SU-DHL-6 (cell line): ENCODE measurements at regions not wholly inside any gene's neighbourhood (a gene's known extent, or its start where the extent isn't known, plus 50 kb on each side); places are given as distances from the start of the nearest gene placed in this dataset.

Source experiments
- H2AFZ ChIP-seq: fragments of 200-600 bp; sonication (generic); 2 replicates; pipeline ENCODE4 v1.6.1; 2014; ENCODE audit warnings: low read depth, mild to moderate bottlenecking, moderate library complexity, mixed read lengths, antibody characterized with exemption, low read length; ENCODE audit not compliant: severe bottlenecking
- H3F3A ChIP-seq: fragments of 200-600 bp; shearing (Covaris generic); 2 replicates; pipeline ENCODE4 v1.6.0; 2016; ENCODE audit warnings: antibody characterized with exemption, mild to moderate bottlenecking; ENCODE audit not compliant: insufficient read depth
- H3K27ac ChIP-seq: fragments of 200-600 bp; sonication (generic); 2 replicates; pipeline ENCODE4 v1.5.1; 2016; ENCODE audit warnings: low read depth, mild to moderate bottlenecking, low read length, moderate library complexity, mixed read lengths
- H3K27me3 ChIP-seq: fragments of 200-600 bp; sonication (generic), shearing (Covaris generic); 2 replicates; pipeline ENCODE4 v1.6.0; 2014; ENCODE audit warnings: mild to moderate bottlenecking, low read length
- H3K36me3 ChIP-seq: fragments of 200-600 bp; sonication (generic); 2 replicates; pipeline ENCODE4 v1.6.1; 2014; ENCODE audit warnings: mild to moderate bottlenecking, low read length, mixed read lengths
- H3K4me2 ChIP-seq: fragments of 300-600, 200-600 bp; shearing (Covaris generic), sonication (generic); 2 replicates; pipeline ENCODE4 v1.6.0; 2014; ENCODE audit warnings: low read length, low read depth, mild to moderate bottlenecking; ENCODE audit not compliant: poor library complexity, severe bottlenecking
- H3K4me3 ChIP-seq: fragments of 200-600 bp; sonication (generic); 2 replicates; pipeline ENCODE4 v1.5.1; 2014; ENCODE audit warnings: antibody characterized with exemption, low read length, mild to moderate bottlenecking, mixed read lengths; ENCODE audit not compliant: insufficient read depth, poor library complexity, severe bottlenecking
- H3K79me2 ChIP-seq: fragments of 200-600 bp; sonication (generic); 2 replicates; pipeline ENCODE4 v1.6.1; 2014; ENCODE audit warnings: mild to moderate bottlenecking, low read length, moderate library complexity; ENCODE audit not compliant: insufficient read depth
- H3K9ac ChIP-seq: fragments of 200-600 bp; sonication (generic); 2 replicates; pipeline ENCODE4 v1.7.0; 2014; ENCODE audit warnings: mild to moderate bottlenecking, low read length
- H3K9me2 ChIP-seq: fragments of 200-600 bp; sonication (generic); replicated peaks from 2 replicates; pipeline ENCODE4 v1.6.1; 2014; ENCODE audit warnings: low read length; ENCODE audit not compliant: insufficient read depth
- H3K9me3 ChIP-seq: fragments of 200-600 bp; sonication (generic); 2 replicates; pipeline ENCODE4 v1.6.1; 2014; ENCODE audit warnings: low read length, mixed read lengths; ENCODE audit not compliant: insufficient read depth
- H4K20me1 ChIP-seq: fragments of 200-600 bp; sonication (generic); 2 replicates; pipeline ENCODE4 v1.6.1; 2014; ENCODE audit warnings: low read depth, mild to moderate bottlenecking, antibody characterized with exemption, low read length, moderate library complexity, mixed read lengths
- CTCF ChIP-seq: fragments of 200-600 bp; sonication (generic); IDR thresholded peaks from one replicate; pipeline ENCODE4 v1.5.1; 2017; ENCODE audit warnings: antibody characterized with exemption, mild to moderate bottlenecking, low read length, moderate library complexity; ENCODE audit not compliant: insufficient read depth, poor library complexity, severe bottlenecking
- EZH2phosphoT487 ChIP-seq: fragments of 200-600 bp; sonication (generic), shearing (Covaris generic); conservative IDR thresholded peaks from 2 replicates; pipeline ENCODE4 v1.6.1; 2018; ENCODE audit warnings: mild to moderate bottlenecking, antibody characterized with exemption, low read length, moderate library complexity, mixed read lengths

- Histone ChIP-seq H3K4me3 (no peak overlapping the region), H3F3A (no peaks in the 10 kb centered on the region), H3K9me3 (no peaks in the 10 kb centered on the region), H2AFZ (no peak overlapping the region), H3K4me2 (no peak overlapping the region), H3K36me3 (no peaks in the 10 kb centered on the region), H3K79me2 (no peaks in the 10 kb centered on the region), H3K9ac (no peak overlapping the region), H3K27ac (no peak overlapping the region), H3K27me3 (no peaks in the 10 kb centered on the region), H3K9me2 (no peaks in the 10 kb centered on the region), H4K20me1 (no peaks in the 10 kb centered on the region)
- TF ChIP-seq CTCF (no peak), EZH2phosphoT487 (no peak)
These were observed 112.9 kb upstream of the NOCT start for GRCh38 chr4:138902705-138903104.

- H3K9me2 ChIP-seq: no peaks in the 10 kb centered on the region
- no peak overlapping the region for H3K27ac ChIP-seq
- H4K20me1 ChIP-seq: no peaks in the 10 kb centered on the region
- no peak overlapping the region for H3K4me3 ChIP-seq
- H3K9ac ChIP-seq: no peak overlapping the region
- H3K79me2 ChIP-seq: no peaks in the 10 kb centered on the region
- no peaks in the 10 kb centered on the region for H3K36me3 ChIP-seq
- H3F3A ChIP-seq: no peaks in the 10 kb centered on the region
- TF ChIP-seq CTCF (no peak), EZH2phosphoT487 (no peak)
- no peak overlapping the region for H2AFZ ChIP-seq
- H3K4me2 ChIP-seq: no peak overlapping the region
- no peaks in the 10 kb centered on the region for H3K9me3 ChIP-seq
- no peaks in the 10 kb centered on the region for H3K27me3 ChIP-seq
These were observed 114.4 kb upstream of the NOCT start for GRCh38 chr4:138901177-138901576.

- Histone ChIP-seq H2AFZ (no peak overlapping the region), H3K9me2 (no peaks in the 10 kb centered on the region), H3K9ac (no peak overlapping the region), H4K20me1 (no peaks in the 10 kb centered on the region), H3F3A (no peaks in the 10 kb centered on the region), H3K4me3 (no peak overlapping the region), H3K4me2 (no peak overlapping the region), H3K27me3 (no peaks in the 10 kb centered on the region), H3K79me2 (no peaks in the 10 kb centered on the region), H3K36me3 (no peaks in the 10 kb centered on the region), H3K27ac (no peak overlapping the region), H3K9me3 (no peaks in the 10 kb centered on the region)
- TF ChIP-seq CTCF: no peak
- TF ChIP-seq EZH2phosphoT487: no peak
These were observed 115.6 kb upstream of the NOCT start for GRCh38 chr4:138899999-138900398.

- H3K9ac ChIP-seq: no peak overlapping the region
- no peaks in the 10 kb centered on the region for H4K20me1 ChIP-seq
- H3K4me3 ChIP-seq: no peak overlapping the region
- no peak overlapping the region for H3K27ac ChIP-seq
- H3K9me2 ChIP-seq: no peaks in the 10 kb centered on the region
- no peaks in the 10 kb centered on the region for H3K27me3 ChIP-seq
- H3K4me2 ChIP-seq: no peak overlapping the region
- no peaks in the 10 kb centered on the region for H3K9me3 ChIP-seq
- no peak overlapping the region for H2AFZ ChIP-seq
- TF ChIP-seq CTCF (no peak), EZH2phosphoT487 (no peak)
- no peaks in the 10 kb centered on the region for H3K79me2 ChIP-seq
- no peaks in the 10 kb centered on the region for H3F3A ChIP-seq
- H3K36me3 ChIP-seq: no peaks in the 10 kb centered on the region
These were observed 117.3 kb upstream of the NOCT start for GRCh38 chr4:138898282-138898681.
